Muscle layer of duodenum (tissue), 2 donors: ENCODE measurements at regions not wholly inside any gene's neighbourhood (a gene's known extent, or its start where the extent isn't known, plus 50 kb on each side); places are given as distances from the start of the nearest gene placed in this dataset.

ENCODE experiments used
- H3K27ac ChIP-seq: one replicate; pipeline ENCODE4 v1.7.0; 2013; ENCODE audit warnings: mild to moderate bottlenecking, low read length
- H3K27me3 ChIP-seq: one replicate; pipeline ENCODE4 v1.7.0; 2013; ENCODE audit warnings: low read depth, mild to moderate bottlenecking, control low read depth, low read length
- H3K36me3 ChIP-seq, 2 donors: one replicate each; pipeline ENCODE4 v1.7.0; 2013; ENCODE audit warnings: low read length in 2 of 2, control low read depth in 1 of 2, mild to moderate bottlenecking in 1 of 2; ENCODE audit not compliant: insufficient read depth in 2 of 2, control insufficient read depth in 1 of 2
- H3K4me1 ChIP-seq, 2 donors: one replicate each; pipeline ENCODE4 v1.7.0; 2013; ENCODE audit warnings: low read length in 2 of 2, mild to moderate bottlenecking in 2 of 2, control low read depth in 1 of 2, moderate library complexity in 1 of 2; ENCODE audit not compliant: insufficient read depth in 2 of 2, control insufficient read depth in 1 of 2
- H3K4me3 ChIP-seq, 2 donors: one replicate each; pipeline ENCODE4 v1.7.0; 2013; ENCODE audit warnings: low read length in 2 of 2, low read depth in 1 of 2, mild to moderate bottlenecking in 1 of 2
- H3K9me3 ChIP-seq, 2 donors: one replicate each; pipeline ENCODE4 v1.7.0; 2013; ENCODE audit warnings: low read length in 2 of 2, control low read depth in 1 of 2, mild to moderate bottlenecking in 1 of 2; ENCODE audit not compliant: control insufficient read depth in 1 of 2
- donor health status: healthy.

DNA sequence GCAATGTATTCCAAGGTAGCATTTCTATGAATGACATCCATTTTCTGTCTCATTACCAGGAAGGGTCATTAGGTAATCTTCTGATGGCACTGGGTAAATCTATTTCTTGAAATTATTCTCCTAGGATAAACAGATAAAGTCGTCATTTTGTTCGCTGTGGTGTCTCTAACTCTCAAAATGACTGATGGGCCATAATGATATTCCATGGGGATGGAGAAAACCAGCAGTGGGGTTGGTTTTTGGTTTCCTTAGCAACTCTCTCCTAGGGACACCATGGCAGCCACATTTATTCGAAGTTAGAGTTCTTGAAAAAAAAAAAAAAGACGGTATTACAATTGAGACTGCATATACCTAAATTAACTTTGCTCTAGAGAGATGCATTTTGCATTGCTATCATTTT lies 231.3 kb upstream of the SLCO3A1 start:
- no peak overlapping the region for H3K27ac ChIP-seq
- no peaks in the 10 kb centered on the region for H3K27me3 ChIP-seq
- H3K9me3 ChIP-seq, result no peaks in the 10 kb centered on the region
- no peaks in the 10 kb centered on the region for H3K36me3 ChIP-seq
- H3K4me3 ChIP-seq, result no peak overlapping the region
- H3K4me1 ChIP-seq, result peaks cover 0 to 12% of the 10 kb centered on the region in 2 donors

DNA sequence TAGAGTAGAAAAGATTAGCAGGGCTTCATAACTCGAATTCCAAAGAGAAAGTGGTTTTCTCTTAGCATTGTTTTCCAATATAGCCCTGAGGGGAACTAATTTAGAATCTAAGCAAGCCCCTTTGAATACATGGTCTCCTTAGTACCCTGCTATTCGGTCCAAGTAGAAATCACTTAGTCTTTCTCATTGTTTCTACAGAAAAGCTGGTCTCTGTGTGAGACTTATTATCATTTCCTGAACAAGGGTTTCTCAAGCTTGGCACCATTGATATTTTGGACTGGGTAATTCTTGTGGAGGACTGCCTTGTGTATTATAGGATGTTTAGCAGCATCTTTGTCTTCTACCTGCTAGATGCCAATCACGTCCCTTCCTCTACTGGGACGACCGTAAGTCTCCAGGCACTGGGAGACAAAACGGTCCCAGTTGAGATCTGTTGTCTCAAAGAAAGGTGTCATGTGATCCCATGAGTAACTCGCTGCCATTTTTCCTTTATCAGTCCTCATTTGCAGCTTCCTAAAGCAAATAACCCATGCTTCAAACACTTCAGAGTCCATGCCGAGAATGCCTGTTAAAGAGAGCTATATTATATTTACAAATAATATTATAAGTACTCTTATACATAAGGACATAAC lies 230.7 kb upstream of the SLCO3A1 start:
- H3K27me3 ChIP-seq, result no peaks in the 10 kb centered on the region
- H3K27ac ChIP-seq, result no peak overlapping the region
- H3K4me3 ChIP-seq, result no peak overlapping the region
- H3K9me3 ChIP-seq, result no peaks in the 10 kb centered on the region
- no peaks in the 10 kb centered on the region for H3K36me3 ChIP-seq
- peaks cover 0 to 17% of the 10 kb centered on the region in 2 donors for H3K4me1 ChIP-seq

DNA sequence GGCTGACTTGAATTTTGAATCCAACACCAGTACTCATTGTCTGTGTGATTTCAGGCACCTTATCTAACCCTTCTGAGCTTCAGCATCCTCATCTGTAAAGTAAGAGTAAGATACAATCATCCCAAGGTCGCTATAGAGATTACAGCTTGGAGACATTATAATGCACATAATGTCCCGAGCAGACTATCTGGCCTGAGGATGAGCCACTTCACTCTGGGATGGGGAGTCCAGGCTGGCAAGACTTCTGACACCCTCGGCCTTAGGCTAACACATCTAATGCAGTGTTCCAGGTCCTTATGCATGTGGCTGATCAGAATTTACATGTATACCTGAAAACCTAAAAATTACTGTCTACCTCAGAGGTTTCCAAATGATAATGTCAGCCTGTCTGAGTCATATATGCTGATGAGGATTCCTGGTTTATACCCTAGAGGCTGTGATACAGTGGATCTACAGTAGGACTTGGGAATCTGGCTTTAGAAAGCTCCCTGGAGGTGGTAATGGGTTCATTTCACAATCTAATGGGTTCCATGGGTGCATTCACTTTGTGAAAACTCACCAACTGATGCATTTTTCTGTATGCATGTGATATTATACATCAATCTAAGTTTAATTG lies 229.0 kb upstream of the SLCO3A1 start:
- Histone ChIP-seq H3K4me1 (peaks cover 0 to 24% of the 10 kb centered on the region in 2 donors), H3K27me3 (no peaks in the 10 kb centered on the region), H3K27ac (no peak overlapping the region), H3K9me3 (no peaks in the 10 kb centered on the region), H3K36me3 (no peaks in the 10 kb centered on the region), H3K4me3 (no peak overlapping the region)

DNA sequence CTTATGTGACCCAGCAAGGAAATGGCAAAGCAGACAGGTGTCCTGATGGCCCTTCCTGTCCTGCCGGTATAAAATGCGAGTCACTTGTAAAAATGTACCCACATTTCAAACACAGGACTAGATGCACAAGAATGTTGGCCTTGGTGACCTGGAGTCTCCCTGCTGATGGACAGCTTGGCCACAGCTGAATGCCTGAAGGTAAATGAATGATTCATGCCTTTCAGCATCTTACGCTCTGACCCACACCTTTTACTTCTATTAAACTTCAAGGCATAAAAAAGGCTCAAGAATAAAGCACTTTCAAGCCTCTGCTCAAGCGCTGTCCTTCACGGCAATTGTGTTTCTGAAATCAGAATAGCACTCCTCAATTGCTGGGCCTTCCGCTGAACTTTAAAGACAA lies 228.0 kb upstream of the SLCO3A1 start:
- no peak overlapping the region for H3K4me3 ChIP-seq
- no peaks in the 10 kb centered on the region for H3K27me3 ChIP-seq
- no peak overlapping the region for H3K27ac ChIP-seq
- H3K9me3 ChIP-seq, result no peaks in the 10 kb centered on the region
- no peaks in the 10 kb centered on the region for H3K36me3 ChIP-seq
- H3K4me1 ChIP-seq, result peaks cover 0 to 18% of the 10 kb centered on the region in 2 donors

DNA sequence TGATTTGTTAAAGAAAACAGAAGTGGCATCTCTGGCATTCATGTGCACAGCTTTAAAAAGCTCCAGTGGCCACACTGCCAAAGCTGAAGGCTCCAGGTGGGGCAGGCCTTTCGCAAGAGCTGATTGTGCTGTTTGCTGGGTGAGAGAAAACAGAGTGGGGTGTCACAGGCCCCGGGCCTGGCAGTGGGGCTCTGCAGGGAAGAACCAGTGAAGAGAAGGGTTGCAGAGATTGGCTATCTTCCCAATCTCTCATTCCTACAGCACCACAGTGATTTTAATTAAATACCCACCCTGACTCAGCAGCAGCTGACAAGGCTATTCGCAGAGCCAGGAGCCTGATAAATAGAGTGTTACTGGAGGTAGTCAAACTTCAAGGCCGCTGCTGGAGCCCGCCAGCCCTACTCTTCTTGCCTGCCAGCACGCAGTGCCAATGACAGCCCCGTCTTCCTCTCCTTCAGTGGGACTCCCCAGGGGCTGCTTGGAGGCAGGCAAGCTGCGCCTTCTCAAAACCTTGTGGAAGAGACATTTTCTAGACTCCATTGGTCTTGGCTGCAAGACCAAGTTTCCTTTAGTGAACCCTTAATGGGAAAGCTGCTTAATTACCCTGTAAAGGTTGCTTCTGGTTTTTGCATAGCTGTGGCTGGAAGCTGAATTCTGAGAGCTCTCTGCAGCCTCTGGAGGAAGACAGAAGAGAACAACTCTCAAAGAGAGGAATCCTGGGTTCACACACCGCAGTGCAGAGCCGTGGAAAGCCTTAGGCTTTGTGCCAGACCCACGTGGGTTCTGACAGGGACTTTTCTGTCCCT lies 225.8 kb upstream of the SLCO3A1 start:
- Histone ChIP-seq H3K9me3 (no peaks in the 10 kb centered on the region), H3K36me3 (no peaks in the 10 kb centered on the region), H3K27me3 (no peaks in the 10 kb centered on the region), H3K4me3 (no peak overlapping the region), H3K4me1 (peaks cover 0 to 18% of the 10 kb centered on the region in 2 donors), H3K27ac (no peak overlapping the region)

DNA sequence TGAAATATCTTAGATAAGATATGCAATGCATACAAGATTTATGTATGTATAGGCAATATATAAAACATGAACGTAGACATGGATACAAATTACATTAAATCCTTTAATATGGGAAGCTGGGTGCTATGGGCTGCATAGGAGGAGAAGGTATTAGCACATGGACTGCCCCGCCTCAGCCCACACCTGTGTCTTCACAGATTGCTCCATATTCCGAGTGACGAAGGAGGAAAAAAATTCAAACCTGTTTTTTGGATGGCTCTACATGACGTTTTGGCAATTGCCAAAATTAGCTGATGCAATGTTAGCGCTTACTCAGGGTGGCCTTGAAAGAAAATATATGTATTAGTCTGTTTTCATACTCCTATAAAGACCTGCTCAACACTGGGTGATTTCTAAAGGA lies 223.4 kb upstream of the SLCO3A1 start:
- H3K27me3 ChIP-seq, result no peaks in the 10 kb centered on the region
- H3K4me3 ChIP-seq, result no peak overlapping the region
- H3K4me1 ChIP-seq, result peaks cover 0 to 18% of the 10 kb centered on the region in 2 donors
- no peaks in the 10 kb centered on the region for H3K9me3 ChIP-seq
- no peaks in the 10 kb centered on the region for H3K36me3 ChIP-seq
- H3K27ac ChIP-seq, result no peak overlapping the region

DNA sequence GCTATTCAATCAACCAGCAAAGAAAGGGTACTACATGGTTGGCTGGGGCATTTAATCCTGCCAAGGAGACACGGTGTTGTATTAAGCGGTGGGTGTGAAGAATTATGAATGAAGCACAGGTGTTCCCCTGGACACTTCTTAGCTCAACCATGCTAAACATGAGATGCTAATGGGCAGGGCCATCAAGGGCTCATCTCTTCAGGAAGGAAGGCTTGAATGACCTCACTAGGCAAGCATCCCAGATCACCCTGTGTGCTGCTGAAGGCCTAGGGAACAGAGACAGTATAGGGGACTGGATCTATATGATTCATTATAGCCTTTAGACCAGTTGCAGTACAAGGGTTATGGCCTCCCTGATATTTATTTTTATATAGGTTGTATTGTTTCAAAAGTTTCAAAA lies 221.3 kb upstream of the SLCO3A1 start:
- Histone ChIP-seq H3K4me3 (no peak overlapping the region), H3K27me3 (no peaks in the 10 kb centered on the region), H3K9me3 (no peaks in the 10 kb centered on the region), H3K27ac (no peak overlapping the region), H3K36me3 (no peaks in the 10 kb centered on the region), H3K4me1 (peaks cover 0 to 13% of the 10 kb centered on the region in 2 donors)

DNA sequence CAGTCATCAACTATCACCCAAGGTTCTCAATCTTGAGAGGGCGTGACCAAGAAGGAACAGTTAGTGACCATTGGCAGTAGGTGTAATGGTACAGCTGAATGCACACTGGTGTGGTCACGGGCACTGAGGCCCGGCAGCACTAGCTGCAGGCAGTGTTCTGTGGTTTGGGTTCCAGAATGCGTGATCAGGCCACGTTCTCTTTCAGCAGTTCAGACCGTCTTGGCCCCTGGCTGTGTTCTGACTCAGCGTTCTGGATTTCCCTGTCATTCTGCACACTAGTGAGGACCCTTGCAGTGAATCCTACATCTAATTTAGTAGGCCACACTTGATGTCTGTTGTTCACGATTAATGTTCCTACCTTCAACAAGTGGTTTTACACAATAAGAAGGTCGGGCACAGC lies 220.5 kb upstream of the SLCO3A1 start:
- no peaks in the 10 kb centered on the region for H3K9me3 ChIP-seq
- H3K4me1 ChIP-seq, result peaks cover 0 to 6% of the 10 kb centered on the region in 2 donors
- H3K27ac ChIP-seq, result no peak overlapping the region
- H3K4me3 ChIP-seq, result no peak overlapping the region
- no peaks in the 10 kb centered on the region for H3K36me3 ChIP-seq
- no peaks in the 10 kb centered on the region for H3K27me3 ChIP-seq

DNA sequence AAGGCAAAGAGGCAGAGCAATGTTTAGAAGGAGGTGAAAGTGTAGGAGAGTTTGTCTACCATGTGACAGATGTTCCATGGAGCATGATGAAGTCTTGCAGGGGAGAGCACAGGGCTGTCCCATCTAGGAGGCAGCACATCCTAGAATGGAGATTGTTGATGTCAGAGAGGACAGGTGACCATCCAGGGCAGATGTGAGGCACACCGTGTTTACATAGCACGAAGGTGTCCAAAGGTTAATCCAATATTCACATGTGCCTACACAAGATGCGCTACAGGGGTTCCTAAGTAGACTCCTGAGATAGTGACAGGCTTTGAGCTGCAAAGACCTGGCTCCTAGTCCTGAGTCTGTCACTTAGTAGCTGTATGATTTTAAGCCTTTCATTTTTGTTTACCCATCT lies 219.3 kb upstream of the SLCO3A1 start:
- H3K27me3 ChIP-seq, result no peaks in the 10 kb centered on the region
- no peak overlapping the region for H3K4me3 ChIP-seq
- no peak overlapping the region for H3K27ac ChIP-seq
- H3K36me3 ChIP-seq, result no peaks in the 10 kb centered on the region
- no peaks in the 10 kb centered on the region for H3K9me3 ChIP-seq
- H3K4me1 ChIP-seq, result no peaks in the 10 kb centered on the region

DNA sequence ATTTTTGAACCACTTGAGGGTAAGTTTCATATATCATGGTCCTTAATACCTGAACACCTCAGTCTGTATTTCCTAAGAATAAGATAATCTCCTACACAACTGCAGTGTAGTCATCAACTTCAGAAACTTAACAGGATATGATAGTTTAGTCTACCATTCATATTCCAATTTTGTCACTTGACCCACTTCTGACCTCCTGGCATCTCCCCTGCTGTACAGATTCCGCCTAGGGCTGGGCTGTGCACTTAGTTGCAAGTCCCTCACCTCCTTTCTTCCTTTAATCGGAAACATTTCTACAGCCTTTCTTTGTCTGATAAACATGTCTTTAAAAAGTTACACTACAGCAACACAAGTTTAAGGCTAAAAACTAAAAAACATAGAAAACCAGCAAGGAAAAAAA lies 218.4 kb upstream of the SLCO3A1 start:
- H3K27me3 ChIP-seq, result no peaks in the 10 kb centered on the region
- no peak overlapping the region for H3K27ac ChIP-seq
- H3K4me1 ChIP-seq, result no peaks in the 10 kb centered on the region
- H3K4me3 ChIP-seq, result no peak overlapping the region
- no peaks in the 10 kb centered on the region for H3K36me3 ChIP-seq
- H3K9me3 ChIP-seq, result peaks cover 2 to 7% of the 10 kb centered on the region in 2 donors

DNA sequence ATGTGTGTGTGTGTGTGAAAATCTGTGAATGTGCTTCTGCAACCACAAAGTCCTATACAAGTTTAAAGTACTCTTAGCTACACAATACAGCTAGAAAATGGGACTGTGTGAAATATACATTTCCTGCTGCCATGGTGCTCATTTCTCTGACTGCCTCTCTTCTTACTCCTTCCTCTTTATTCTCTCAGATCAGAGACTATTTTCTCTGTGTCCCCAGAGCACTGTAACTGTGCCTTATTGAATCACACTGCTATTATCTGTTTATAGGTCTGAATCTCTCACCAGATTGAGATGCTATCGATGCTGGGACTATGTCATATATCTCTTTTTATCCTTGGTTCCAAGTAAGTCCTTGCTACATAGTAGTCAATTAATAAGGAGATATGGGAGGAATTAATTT lies 217.9 kb upstream of the SLCO3A1 start:
- Histone ChIP-seq H3K4me1 (no peaks in the 10 kb centered on the region), H3K27ac (no peak overlapping the region), H3K36me3 (no peaks in the 10 kb centered on the region), H3K9me3 (peaks cover 4 to 13% of the 10 kb centered on the region in 2 donors), H3K4me3 (no peak overlapping the region), H3K27me3 (no peaks in the 10 kb centered on the region)
